DND-41 (cell line): ENCODE measurements at regions not wholly inside any gene's neighbourhood (a gene's known extent, or its start where the extent isn't known, plus 50 kb on each side); places are given as distances from the start of the nearest gene placed in this dataset.

Experiments used
- ATAC-seq: fragments of 200-7000 bp; cut with Tn5 transposase; 3 replicates; pipeline ENCODE4 v1.9.1; 2021; ENCODE audit warnings: low read depth; ENCODE audit not compliant: insufficient read depth
- DNase-seq: peaks from one replicate; pipeline ENCODE4 v3.0.0-alpha.2; 2020
- H2AFZ ChIP-seq: 2 replicates; pipeline ENCODE4 v1.6.0; 2012; ENCODE audit warnings: low read depth, low read length
- H3K27ac ChIP-seq: 2 replicates; pipeline ENCODE4 v1.5.1; 2012; ENCODE audit warnings: low read length, inconsistent platforms
- H3K27me3 ChIP-seq: fragments of 200-600 bp; sonication (generic); 2 replicates; pipeline ENCODE4 v1.6.0; 2012; ENCODE audit warnings: low read length, mild to moderate bottlenecking, inconsistent platforms; ENCODE audit not compliant: insufficient read depth, poor library complexity
- H3K36me3 ChIP-seq: 2 replicates; pipeline ENCODE4 v1.5.1; 2012; ENCODE audit warnings: low read length, inconsistent platforms; ENCODE audit not compliant: insufficient read depth
- H3K4me1 ChIP-seq: 2 replicates; pipeline ENCODE4 v1.5.1; 2012; ENCODE audit warnings: mild to moderate bottlenecking, low read length; ENCODE audit not compliant: insufficient read depth
- H3K4me2 ChIP-seq: 2 replicates; pipeline ENCODE4 v1.6.0; 2012; ENCODE audit warnings: mild to moderate bottlenecking, moderate library complexity, low read length, inconsistent platforms; ENCODE audit not compliant: insufficient read depth
- H3K4me3 ChIP-seq, 2 experiments: fragments of 200-600 bp in 1 of 2; shearing (Covaris generic) in 1 of 2; 2 replicates each; pipeline ENCODE4 v1.5.1; 2012 to 2016; ENCODE audit warnings: inconsistent platforms in 2 of 2, low read length in 2 of 2, mild to moderate bottlenecking in 2 of 2, low read depth in 1 of 2, moderate library complexity in 1 of 2
- H3K79me2 ChIP-seq: 2 replicates; pipeline ENCODE4 v1.6.0; 2012; ENCODE audit warnings: low read length, inconsistent platforms; ENCODE audit not compliant: insufficient read depth
- H3K9ac ChIP-seq: 2 replicates; pipeline ENCODE4 v1.6.0; 2012; ENCODE audit warnings: low read depth, mild to moderate bottlenecking, inconsistent platforms, low read length, moderate library complexity
- H3K9me3 ChIP-seq: 2 replicates; pipeline ENCODE4 v1.5.1; 2012; ENCODE audit warnings: low read length, moderate library complexity, mild to moderate bottlenecking, inconsistent platforms; ENCODE audit not compliant: insufficient read depth, severe bottlenecking
- H4K20me1 ChIP-seq: 2 replicates; pipeline ENCODE4 v1.6.0; 2012; ENCODE audit warnings: low read length; ENCODE audit not compliant: insufficient read depth
- EZH2 ChIP-seq: IDR thresholded peaks from 3 replicates; pipeline ENCODE4 v1.6.1; 2012; ENCODE audit warnings: borderline replicate concordance, low read depth, mild to moderate bottlenecking, moderate library complexity, low read length, inconsistent platforms; ENCODE audit not compliant: severe bottlenecking
- TF ChIP-seq, protein P1 (sequence below): IDR thresholded peaks from 2 replicates; pipeline ENCODE4 v1.5.1; 2012; ENCODE audit warnings: borderline replicate concordance, low read length, moderate library complexity, mild to moderate bottlenecking; ENCODE audit not compliant: poor library complexity, severe bottlenecking; ENCODE audit errors: extremely low read depth

DNA sequence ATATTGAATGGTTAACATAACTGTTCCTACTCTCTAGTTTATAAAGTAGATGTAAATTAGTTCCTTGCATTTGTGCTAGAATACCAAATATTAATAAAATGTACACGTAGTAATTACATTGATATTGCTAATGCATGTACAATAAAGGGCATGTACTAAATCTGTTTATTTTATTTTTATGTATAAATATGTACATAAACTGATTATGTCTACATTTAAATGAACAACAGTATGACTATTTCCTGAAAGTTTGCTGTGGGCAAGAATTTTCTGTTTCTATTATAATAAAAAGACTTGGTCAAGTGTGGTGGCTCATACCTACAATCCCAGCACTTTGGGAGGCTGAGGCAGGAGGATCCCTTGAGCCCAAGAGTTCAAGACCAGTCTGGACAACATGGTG, 257.2 kb upstream of the FOXN3 start:
- H3K4me2 ChIP-seq, result no peak overlapping the region
- ATAC-seq (no peak), DNase-seq (no peak)
- H3K27ac ChIP-seq, result no peak overlapping the region
- no peaks in the 10 kb centered on the region for H3K9me3 ChIP-seq
- no peaks in the 10 kb centered on the region for H3K4me1 ChIP-seq
- no peak overlapping the region for H2AFZ ChIP-seq
- TF ChIP-seq, protein P1, sequence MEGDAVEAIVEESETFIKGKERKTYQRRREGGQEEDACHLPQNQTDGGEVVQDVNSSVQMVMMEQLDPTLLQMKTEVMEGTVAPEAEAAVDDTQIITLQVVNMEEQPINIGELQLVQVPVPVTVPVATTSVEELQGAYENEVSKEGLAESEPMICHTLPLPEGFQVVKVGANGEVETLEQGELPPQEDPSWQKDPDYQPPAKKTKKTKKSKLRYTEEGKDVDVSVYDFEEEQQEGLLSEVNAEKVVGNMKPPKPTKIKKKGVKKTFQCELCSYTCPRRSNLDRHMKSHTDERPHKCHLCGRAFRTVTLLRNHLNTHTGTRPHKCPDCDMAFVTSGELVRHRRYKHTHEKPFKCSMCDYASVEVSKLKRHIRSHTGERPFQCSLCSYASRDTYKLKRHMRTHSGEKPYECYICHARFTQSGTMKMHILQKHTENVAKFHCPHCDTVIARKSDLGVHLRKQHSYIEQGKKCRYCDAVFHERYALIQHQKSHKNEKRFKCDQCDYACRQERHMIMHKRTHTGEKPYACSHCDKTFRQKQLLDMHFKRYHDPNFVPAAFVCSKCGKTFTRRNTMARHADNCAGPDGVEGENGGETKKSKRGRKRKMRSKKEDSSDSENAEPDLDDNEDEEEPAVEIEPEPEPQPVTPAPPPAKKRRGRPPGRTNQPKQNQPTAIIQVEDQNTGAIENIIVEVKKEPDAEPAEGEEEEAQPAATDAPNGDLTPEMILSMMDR, result no peak
- TF ChIP-seq EZH2, result no peak
- H3K36me3 ChIP-seq, result no peaks in the 10 kb centered on the region
- H4K20me1 ChIP-seq, result no peaks in the 10 kb centered on the region
- no peak overlapping the region for H3K9ac ChIP-seq
- no peaks in the 10 kb centered on the region for H3K27me3 ChIP-seq
- H3K79me2 ChIP-seq, result no peaks in the 10 kb centered on the region
- no peak overlapping the region for H3K4me3 ChIP-seq

DNA sequence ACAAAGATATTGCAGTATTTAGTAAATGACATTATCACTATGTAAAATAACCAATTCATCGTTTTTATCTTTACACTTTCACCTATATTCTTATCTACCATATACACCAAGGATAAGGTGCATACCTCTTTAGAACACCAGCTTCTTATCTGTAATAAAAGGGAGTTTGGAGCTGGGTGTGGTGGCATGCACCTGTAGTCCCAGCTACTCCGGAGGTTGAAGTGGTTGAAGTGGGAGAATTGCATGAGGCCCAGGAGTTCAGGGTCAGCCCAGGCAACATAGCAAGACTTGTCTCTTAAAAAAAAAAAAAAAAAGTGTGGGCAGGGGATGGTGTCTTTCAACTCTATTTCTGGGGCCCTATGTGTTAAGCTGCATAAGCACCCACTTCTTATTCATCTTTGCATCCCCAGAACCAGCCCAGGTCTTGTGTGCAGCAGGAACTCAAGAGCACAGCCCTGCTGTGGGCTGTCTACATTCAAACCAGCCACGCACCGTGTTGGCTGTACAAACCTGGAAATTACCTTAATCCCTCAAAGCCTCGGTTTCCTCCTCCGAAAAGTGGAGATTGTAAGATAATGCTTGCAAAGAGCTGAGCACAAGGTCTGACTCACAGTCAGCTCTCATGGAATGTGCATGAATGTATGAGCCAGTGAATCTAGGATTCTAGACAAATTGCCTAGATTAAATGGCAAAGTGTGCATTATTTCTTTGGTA, 256.6 kb upstream of the FOXN3 start:
- Histone ChIP-seq H3K36me3 (no peaks in the 10 kb centered on the region), H3K9ac (no peak overlapping the region), H2AFZ (no peak overlapping the region), H4K20me1 (no peaks in the 10 kb centered on the region), H3K4me2 (no peak overlapping the region), H3K79me2 (no peaks in the 10 kb centered on the region), H3K4me3 (no peak overlapping the region), H3K9me3 (no peaks in the 10 kb centered on the region), H3K27ac (no peak overlapping the region), H3K27me3 (no peaks in the 10 kb centered on the region), H3K4me1 (no peaks in the 10 kb centered on the region)
- ATAC-seq, result peak; percentile 49; the same call in 2 of the 3 replicates
- no peak for DNase-seq
- no peak for TF ChIP-seq EZH2
- TF ChIP-seq, protein P1, result no peak

DNA sequence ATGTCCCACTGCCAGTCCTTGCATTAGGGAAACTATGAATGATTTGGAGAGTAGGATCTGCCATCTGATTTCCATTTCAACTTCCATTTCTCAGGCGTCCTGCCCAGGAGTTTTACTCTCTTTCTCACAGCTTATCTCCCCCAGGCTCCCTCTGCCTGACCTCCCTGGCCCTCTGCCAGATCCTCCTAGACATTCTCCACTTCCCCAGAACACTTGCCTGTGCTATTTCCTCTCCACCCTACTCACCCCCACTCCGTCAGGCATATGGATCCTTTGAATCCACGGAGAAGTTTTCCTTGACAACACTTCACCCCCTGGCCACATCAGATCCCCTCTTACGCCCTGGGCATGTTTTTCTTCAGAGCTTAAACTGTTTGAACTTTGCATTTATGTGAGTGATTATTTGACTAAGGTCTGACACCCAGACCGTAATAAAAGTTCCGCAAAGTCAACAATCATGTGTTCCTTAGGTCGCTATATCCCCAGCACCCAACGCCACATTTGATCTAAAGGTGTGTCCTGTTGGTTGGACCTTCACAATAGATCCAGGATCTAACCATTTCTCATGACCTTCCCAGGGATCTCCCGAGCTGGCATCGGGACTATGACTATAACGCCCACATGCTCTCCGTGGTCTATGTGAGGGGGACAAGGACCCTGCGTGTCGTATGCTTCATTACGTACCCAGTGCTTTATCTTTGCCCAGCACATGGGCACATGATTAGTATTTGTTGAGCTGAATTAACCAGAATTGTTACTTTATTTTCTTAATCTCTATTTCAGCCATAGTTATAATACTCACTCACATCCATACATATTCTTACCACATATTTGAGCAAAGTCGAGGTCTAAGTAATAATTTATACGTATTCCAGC, 255.8 kb upstream of the FOXN3 start:
- Histone ChIP-seq H2AFZ (no peak overlapping the region), H4K20me1 (no peaks in the 10 kb centered on the region), H3K4me1 (no peaks in the 10 kb centered on the region), H3K27ac (no peak overlapping the region), H3K4me2 (no peak overlapping the region), H3K79me2 (no peaks in the 10 kb centered on the region), H3K9ac (no peak overlapping the region), H3K36me3 (no peaks in the 10 kb centered on the region), H3K9me3 (no peaks in the 10 kb centered on the region), H3K4me3 (no peak overlapping the region), H3K27me3 (no peaks in the 10 kb centered on the region)
- ATAC-seq (no peak), DNase-seq (no peak)
- no peak for TF ChIP-seq EZH2
- TF ChIP-seq, protein P1, result no peak
